Ishikawa (cell line): ENCODE measurements at regions not wholly inside any gene's neighbourhood (a gene's known extent, or its start where the extent isn't known, plus 50 kb on each side); places are given as distances from the start of the nearest gene placed in this dataset.

ENCODE experiments used
- CEBPB ChIP-seq: IDR thresholded peaks from 2 replicates; pipeline ENCODE4 v1.6.1; 2012
- CREB1 ChIP-seq: IDR thresholded peaks from 2 replicates; pipeline ENCODE4 v1.6.1; 2012; ENCODE audit warnings: low read depth
- EP300 ChIP-seq: IDR thresholded peaks from 2 replicates; pipeline ENCODE4 v1.6.1; 2012; ENCODE audit warnings: borderline replicate concordance
- FOXM1 ChIP-seq: IDR thresholded peaks from 2 replicates; pipeline ENCODE4 v1.6.1; 2012; ENCODE audit warnings: low read depth, borderline replicate concordance
- MAX ChIP-seq: IDR thresholded peaks from 2 replicates; pipeline ENCODE4 v1.6.1; 2012
- NFIC ChIP-seq: IDR thresholded peaks from 2 replicates; pipeline ENCODE4 v1.6.1; 2012
- RAD21 ChIP-seq: IDR thresholded peaks from 2 replicates; pipeline ENCODE4 v1.6.1; 2012; ENCODE audit warnings: low read depth
- REST ChIP-seq: IDR thresholded peaks from 2 replicates; pipeline ENCODE4 v1.6.1; 2012; ENCODE audit warnings: low read depth, mild to moderate bottlenecking
- TAF1 ChIP-seq: IDR thresholded peaks from 2 replicates; pipeline ENCODE4 v1.6.1; 2012; ENCODE audit warnings: low read depth, mild to moderate bottlenecking
- TCF12 ChIP-seq: IDR thresholded peaks from 2 replicates; pipeline ENCODE4 v1.6.1; 2012; ENCODE audit warnings: low read depth
- YY1 ChIP-seq: IDR thresholded peaks from 2 replicates; pipeline ENCODE4 v1.6.1; 2012; ENCODE audit warnings: low read depth

DNA sequence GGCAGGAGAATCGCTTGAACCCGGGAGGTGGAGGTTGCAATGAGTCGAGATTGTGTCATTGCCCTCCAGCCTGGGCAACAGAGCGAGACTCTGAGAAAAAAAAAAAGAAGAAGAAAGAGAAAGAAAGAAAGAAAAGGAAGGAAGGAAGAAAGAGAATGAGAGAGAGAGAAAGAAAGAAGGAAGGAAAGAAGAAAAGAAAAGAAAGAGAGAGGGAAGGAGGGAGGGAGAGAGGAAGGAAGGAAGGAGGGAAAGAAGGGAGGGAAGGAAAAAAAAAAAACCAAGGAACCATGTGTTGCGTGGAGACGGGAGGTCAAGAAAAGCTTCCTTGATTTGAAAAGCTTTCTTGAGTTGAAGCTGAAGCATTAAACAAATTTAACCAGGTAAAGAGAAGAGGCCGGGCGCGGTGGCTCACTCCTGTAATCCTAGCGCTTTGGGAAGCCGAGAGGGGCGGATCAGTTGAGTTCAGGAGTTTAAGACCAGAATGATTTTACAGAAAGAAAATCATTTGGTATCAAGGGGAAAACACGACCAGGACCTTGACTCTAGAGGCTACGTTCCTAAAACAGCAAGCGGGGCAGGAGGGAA lies 90.5 kb upstream of the PRSS16 start:
- TF ChIP-seq NFIC (no peak), TCF12 (no peak), MAX (no peak), REST (no peak), EP300 (no peak), TAF1 (no peak), CEBPB (no peak), CREB1 (no peak), RAD21 (no peak), YY1 (no peak), FOXM1 (no peak)
